HepG2 (cell line): ENCODE measurements at regions not wholly inside any gene's neighbourhood (a gene's known extent, or its start where the extent isn't known, plus 50 kb on each side); places are given as distances from the start of the nearest gene placed in this dataset.

Source experiments
- AKAP8 ChIP-seq: sonication (generic); formaldehyde crosslinking; IDR thresholded peaks from 2 replicates; pipeline ENCODE4 v1.5.1; 2020; ENCODE audit warnings: mild to moderate bottlenecking, missing genetic modification reagents
- ASH2L ChIP-seq: fragments of 300-600, 200-600 bp; sonication (generic); IDR thresholded peaks from 2 replicates; pipeline ENCODE4 v1.7.0; 2017; ENCODE audit warnings: low read depth, mild to moderate bottlenecking, moderate library complexity, mixed read lengths, low read length; ENCODE audit not compliant: insufficient read length
- HIC2 ChIP-seq: sonication (generic); formaldehyde crosslinking; IDR thresholded peaks from 2 replicates; pipeline ENCODE4 v1.9.0; 2022; ENCODE audit warnings: low read depth, missing genetic modification reagents
- HNF1A ChIP-seq, 2 experiments: sonication (generic) in 1 of 2; formaldehyde crosslinking in 1 of 2; IDR thresholded peaks; 2 replicates each; pipeline versions ENCODE4 v1.4.0 to v1.6.1; 2016 to 2020; ENCODE audit warnings: borderline replicate concordance in 1 of 2, low read depth in 1 of 2, mild to moderate bottlenecking in 1 of 2, missing genetic modification reagents in 1 of 2
- HNF4A ChIP-seq: sonication (generic); formaldehyde crosslinking; IDR thresholded peaks from 2 replicates; pipeline ENCODE4 v1.4.0; 2020; ENCODE audit warnings: missing genetic modification reagents
- MEF2D ChIP-seq: sonication (generic); formaldehyde crosslinking; IDR thresholded peaks from 2 replicates; pipeline ENCODE4 v1.5.1; 2020; ENCODE audit warnings: mild to moderate bottlenecking, missing genetic modification reagents
- MLX ChIP-seq: IDR thresholded peaks from 2 replicates; pipeline ENCODE4 v1.6.1; 2016
- NFYB ChIP-seq: sonication (generic); formaldehyde crosslinking; IDR thresholded peaks from 2 replicates; pipeline ENCODE4 v1.4.0; 2020; ENCODE audit warnings: missing genetic modification reagents
- PHB2 ChIP-seq: fragments of 450-650 bp; IDR thresholded peaks from 2 replicates; pipeline ENCODE4 v1.6.1; 2018; ENCODE audit not compliant: partially characterized antibody
- PRDM10 ChIP-seq: sonication (generic); formaldehyde crosslinking; IDR thresholded peaks from 2 replicates; pipeline ENCODE4 v1.4.0; 2020; ENCODE audit warnings: low read depth, missing genetic modification reagents
- ZNF275 ChIP-seq: sonication (generic); formaldehyde crosslinking; IDR thresholded peaks from 2 replicates; pipeline ENCODE4 v1.8.0; 2022; ENCODE audit warnings: missing genetic modification reagents, mild to moderate bottlenecking, inconsistent platforms, borderline replicate concordance
- ZNF598 ChIP-seq: sonication (generic); formaldehyde crosslinking; IDR thresholded peaks from 2 replicates; pipeline ENCODE4 v1.5.1; 2020; ENCODE audit warnings: mild to moderate bottlenecking, missing genetic modification reagents, borderline replicate concordance
- ZNF644 ChIP-seq: IDR thresholded peaks from 2 replicates; pipeline ENCODE4 v1.6.1; 2016; ENCODE audit warnings: low read depth
- ZNF839 ChIP-seq: sonication (generic); formaldehyde crosslinking; IDR thresholded peaks from 2 replicates; pipeline ENCODE4 v1.4.0; 2020; ENCODE audit warnings: missing genetic modification reagents, mild to moderate bottlenecking, borderline replicate concordance
- ZSCAN20 ChIP-seq: sonication (generic); formaldehyde crosslinking; IDR thresholded peaks from 2 replicates; pipeline ENCODE4 v1.4.0; 2020; ENCODE audit warnings: missing genetic modification reagents, mild to moderate bottlenecking, borderline replicate concordance

- TF ChIP-seq AKAP8 (CRISPR knock-in tag) (0 out of 2 replicates have a peak, but pooled peaks have one; percentile 26), PRDM10 (no peak), ASH2L (peak; percentile 45), ZNF275 (0 out of 2 replicates have a peak, but pooled peaks have one; percentile 54), ZNF598 (CRISPR knock-in tag) (0 out of 2 replicates have a peak, but pooled peaks have one; percentile 38), HNF4A (CRISPR knock-in tag) (peak; percentile 72), MEF2D (CRISPR knock-in tag) (no peak), ZSCAN20 (no peak), NFYB (0 out of 2 replicates have a peak, but pooled peaks have one; percentile 17), MLX (CRISPR knock-in tag) (no peak), PHB2 (no peak), ZNF644 (CRISPR knock-in tag) (peak; percentile 85), HIC2 (0 out of 2 replicates have a peak, but pooled peaks have one; percentile 33), HNF1A (IDR thresholded peaks at IDR 0.05; ENCODE audit: low read depth) (no peak), HNF1A (CRISPR knock-in tag; IDR thresholded peaks at IDR 0.05; ENCODE audit: borderline replicate concordance) (no peak), ZNF839 (CRISPR knock-in tag) (peak; percentile 24; the same call in 1 of the 2 replicates)
Measured at GRCh38 chr2:235265348-235265965, 228.4 kb upstream of the AGAP1 start (continued).
